ENCODE measurements at regions not wholly inside any gene's neighbourhood (a gene's known extent, or its start where the extent isn't known, plus 50 kb on each side); places are given as distances from the start of the nearest gene placed in this dataset.
"Not testable (repeated sequence)": the region's sequence is repeated elsewhere in the genome, so short reads cannot be mapped to it uniquely, and the experiment has no call there.

- not testable (repeated sequence) for TF ChIP-seq CTCF (IDR thresholded peaks at IDR 0.05; ENCODE audit: borderline replicate concordance, extremely low read depth, low read length, poor library complexity, severe bottlenecking); EZH2 (IDR thresholded peaks at IDR 0.05; ENCODE audit: borderline replicate concordance, low read depth, low read length, severe bottlenecking)
Observed at GRCh38 chr10:38403347-38404117, 309.4 kb downstream of the ZNF37A start.

Measured in DND-41 (cell line).